Keratinocyte (primary cell): ENCODE measurements at regions not wholly inside any gene's neighbourhood (a gene's known extent, or its start where the extent isn't known, plus 50 kb on each side); places are given as distances from the start of the nearest gene placed in this dataset.

Source experiments
- EZH2 ChIP-seq: IDR thresholded peaks from one replicate; pipeline ENCODE4 v1.6.1; 2012; ENCODE audit warnings: inconsistent platforms, mild to moderate bottlenecking, low read length, moderate library complexity
- TF ChIP-seq, protein P1 (sequence below), 3 experiments: IDR thresholded peaks in 1 of 3; conservative IDR thresholded peaks in 1 of 3; optimal IDR thresholded peaks in 1 of 3; 2 replicates in 2 of 3; 3 replicates in 1 of 3; pipeline versions ENCODE3 to v1.5.1; 2011; ENCODE audit warnings: low read length in 3 of 3, mild to moderate bottlenecking in 3 of 3, moderate library complexity in 2 of 3, control low read depth in 1 of 3, inconsistent platforms in 1 of 3; ENCODE audit not compliant: insufficient read depth in 2 of 3; ENCODE audit errors: extremely low read depth in 1 of 3

DNA sequence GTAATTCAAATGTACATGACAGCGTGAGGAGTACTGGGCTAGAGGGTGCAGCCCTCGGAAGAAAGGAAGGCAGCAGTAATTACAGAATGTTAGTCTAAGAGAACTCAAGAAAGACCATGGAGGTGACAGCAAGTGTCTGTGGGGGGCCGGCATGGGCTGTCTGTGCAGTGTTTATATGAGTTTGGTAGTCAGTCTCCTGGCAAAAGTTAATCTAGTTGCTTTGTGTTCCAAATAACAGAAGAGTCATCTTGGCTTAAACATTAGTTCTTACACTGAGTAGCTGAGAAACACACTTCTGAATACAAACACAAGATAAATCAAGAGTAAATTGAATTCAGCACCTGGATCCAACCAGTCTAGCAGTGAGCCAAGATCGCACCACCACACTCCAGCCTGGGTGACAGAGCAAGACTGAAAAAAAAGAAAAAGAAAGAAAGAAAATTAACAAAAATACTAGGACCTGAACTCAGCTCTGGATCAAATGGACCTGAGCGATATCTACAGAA, 189.3 kb upstream of the COX10 start:
- TF ChIP-seq, protein P1, sequence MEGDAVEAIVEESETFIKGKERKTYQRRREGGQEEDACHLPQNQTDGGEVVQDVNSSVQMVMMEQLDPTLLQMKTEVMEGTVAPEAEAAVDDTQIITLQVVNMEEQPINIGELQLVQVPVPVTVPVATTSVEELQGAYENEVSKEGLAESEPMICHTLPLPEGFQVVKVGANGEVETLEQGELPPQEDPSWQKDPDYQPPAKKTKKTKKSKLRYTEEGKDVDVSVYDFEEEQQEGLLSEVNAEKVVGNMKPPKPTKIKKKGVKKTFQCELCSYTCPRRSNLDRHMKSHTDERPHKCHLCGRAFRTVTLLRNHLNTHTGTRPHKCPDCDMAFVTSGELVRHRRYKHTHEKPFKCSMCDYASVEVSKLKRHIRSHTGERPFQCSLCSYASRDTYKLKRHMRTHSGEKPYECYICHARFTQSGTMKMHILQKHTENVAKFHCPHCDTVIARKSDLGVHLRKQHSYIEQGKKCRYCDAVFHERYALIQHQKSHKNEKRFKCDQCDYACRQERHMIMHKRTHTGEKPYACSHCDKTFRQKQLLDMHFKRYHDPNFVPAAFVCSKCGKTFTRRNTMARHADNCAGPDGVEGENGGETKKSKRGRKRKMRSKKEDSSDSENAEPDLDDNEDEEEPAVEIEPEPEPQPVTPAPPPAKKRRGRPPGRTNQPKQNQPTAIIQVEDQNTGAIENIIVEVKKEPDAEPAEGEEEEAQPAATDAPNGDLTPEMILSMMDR (optimal IDR thresholded peaks at IDR 0.05 in 1 of 3, IDR thresholded peaks at IDR 0.05 in 1 of 3, conservative IDR thresholded peaks at IDR 0.05 in 1 of 3; ENCODE audit: extremely low read depth in 1 of 3, insufficient read depth in 2 of 3, low read length in 3 of 3) = no peak
- TF ChIP-seq EZH2 = no peak
